OCI-LY7 (cell line): ENCODE measurements at regions not wholly inside any gene's neighbourhood (a gene's known extent, or its start where the extent isn't known, plus 50 kb on each side); places are given as distances from the start of the nearest gene placed in this dataset.

Source experiments
- CTCF ChIP-seq: fragments of 200-600 bp; sonication (generic); conservative IDR thresholded peaks from 2 replicates; pipeline ENCODE4 v1.5.1; 2014; ENCODE audit warnings: mild to moderate bottlenecking, antibody characterized with exemption, low read length, moderate library complexity, mixed read lengths
- EZH2phosphoT487 ChIP-seq: fragments of 200-600 bp; sonication (generic); IDR thresholded peaks from 2 replicates; pipeline ENCODE4 v1.6.1; 2018; ENCODE audit warnings: low read depth, borderline replicate concordance, mild to moderate bottlenecking, mixed run types, antibody characterized with exemption, low read length, moderate library complexity, mixed read lengths

- no peak for TF ChIP-seq CTCF
- no peak for TF ChIP-seq EZH2phosphoT487
These were observed 106.5 kb downstream of the UCHL5 start for GRCh38 chr1:192952646-192953045.
